ENCODE measurements at regions not wholly inside any gene's neighbourhood (a gene's known extent, or its start where the extent isn't known, plus 50 kb on each side); places are given as distances from the start of the nearest gene placed in this dataset.

GRCh38 chr20:51941503-51941902, 139.2 kb upstream of the SALL4 start:
- H3K27ac ChIP-seq (ENCODE audit: low read depth in 1 of 2, low read length in 2 of 2) = no peak overlapping the region

GRCh38 chr20:51939259-51939585, 136.9 kb upstream of the SALL4 start:
- Histone ChIP-seq H3K4me1 (ENCODE audit: control insufficient read depth in 4 of 4, insufficient read depth in 4 of 4, low read length in 3 of 4) (no peaks in the 10 kb centered on the region), H3K27ac (ENCODE audit: low read depth in 1 of 2, low read length in 2 of 2) (no peak overlapping the region), H3K4me3 (ENCODE audit: low read depth in 1 of 3, low read length in 3 of 3) (no peak overlapping the region), H3K27me3 (ENCODE audit: control insufficient read depth in 4 of 4, insufficient read depth in 4 of 4, low read length in 3 of 4) (no peaks in the 10 kb centered on the region), H3K36me3 (ENCODE audit: control insufficient read depth in 4 of 4, insufficient read depth in 3 of 4, low read depth in 1 of 4, low read length in 3 of 4) (no peaks in the 10 kb centered on the region), H3K9ac (ENCODE audit: low read depth in 1 of 2, low read length in 2 of 2) (no peak overlapping the region), H3K9me3 (ENCODE audit: control insufficient read depth in 4 of 4, low read length in 3 of 4) (no peaks in the 10 kb centered on the region)
- DNase-seq (ENCODE audit: low spot score) = no peak
- 95% methylated on average over 6 of the region's 6 CpGs for WGBS
- TF ChIP-seq NR2F2 (IDR thresholded peaks at IDR 0.05) (no peak), MAX (IDR thresholded peaks at IDR 0.05) (no peak), FOXA1 (IDR thresholded peaks at IDR 0.05) (no peak), REST (IDR thresholded peaks at IDR 0.05) (no peak), GABPA (IDR thresholded peaks at IDR 0.05 in 1 of 2, conservative IDR thresholded peaks at IDR 0.05 in 1 of 2) (no peak), HNF4G (IDR thresholded peaks at IDR 0.05) (no peak), CTCF (IDR thresholded peaks at IDR 0.05; ENCODE audit: low read depth, low read length, missing input control) (no peak), RAD21 (IDR thresholded peaks at IDR 0.05) (no peak), HNF4A (conservative IDR thresholded peaks at IDR 0.05) (no peak), YY1 (IDR thresholded peaks at IDR 0.05) (no peak), ZBTB33 (IDR thresholded peaks at IDR 0.05) (no peak), SP1 (IDR thresholded peaks at IDR 0.05) (no peak), TAF1 (conservative IDR thresholded peaks at IDR 0.05) (no peak)

More at GRCh38 chr20:51941503-51941902, 139.2 kb upstream of the SALL4 start:
- no peaks in the 10 kb centered on the region for H3K36me3 ChIP-seq (ENCODE audit: control insufficient read depth in 4 of 4, insufficient read depth in 3 of 4, low read depth in 1 of 4, low read length in 3 of 4)
- H3K9me3 ChIP-seq (ENCODE audit: control insufficient read depth in 4 of 4, low read length in 3 of 4) = no peaks in the 10 kb centered on the region
- H3K4me1 ChIP-seq (ENCODE audit: control insufficient read depth in 4 of 4, insufficient read depth in 4 of 4, low read length in 3 of 4) = no peaks in the 10 kb centered on the region
- 89% methylated on average over 6 of the region's 6 CpGs for WGBS
- no peaks in the 10 kb centered on the region for H3K27me3 ChIP-seq (ENCODE audit: control insufficient read depth in 4 of 4, insufficient read depth in 4 of 4, low read length in 3 of 4)
- no peak for DNase-seq (ENCODE audit: low spot score)
- H3K4me3 ChIP-seq (ENCODE audit: low read depth in 1 of 3, low read length in 3 of 3) = no peak overlapping the region
- TF ChIP-seq YY1 (IDR thresholded peaks at IDR 0.05) = no peak
- no peak for TF ChIP-seq JUND (IDR thresholded peaks at IDR 0.05)
- TF ChIP-seq HNF4A (conservative IDR thresholded peaks at IDR 0.05) = no peak
- no peak for TF ChIP-seq ZBTB33 (IDR thresholded peaks at IDR 0.05)
- TF ChIP-seq TAF1 (conservative IDR thresholded peaks at IDR 0.05) = no peak
- no peak for TF ChIP-seq CTCF (IDR thresholded peaks at IDR 0.05; ENCODE audit: low read depth, low read length, missing input control)
- no peak for TF ChIP-seq HNF4G (IDR thresholded peaks at IDR 0.05)
- TF ChIP-seq SP1 (IDR thresholded peaks at IDR 0.05) = no peak
- TF ChIP-seq FOXA1 (IDR thresholded peaks at IDR 0.05) = no peak
- no peak for TF ChIP-seq FOXA2 (IDR thresholded peaks at IDR 0.05)
- no peak overlapping the region for H3K9ac ChIP-seq (ENCODE audit: low read depth in 1 of 2, low read length in 2 of 2)

Data from liver (tissue), 8 donors.